H9 (cell line): ENCODE measurements at regions not wholly inside any gene's neighbourhood (a gene's known extent, or its start where the extent isn't known, plus 50 kb on each side); places are given as distances from the start of the nearest gene placed in this dataset.

Experiments
- DNase-seq: peaks from one replicate; pipeline ENCODE4 v3.0.0-alpha.2; 2017
- H2AFZ ChIP-seq: one replicate; pipeline ENCODE4 v1.6.1; 2013; ENCODE audit warnings: mild to moderate bottlenecking, low read length, control low read depth, moderate library complexity
- H2AK5ac ChIP-seq: 2 replicates; pipeline ENCODE4 v1.6.1; 2013; ENCODE audit warnings: low read length, control low read depth, mixed read lengths; ENCODE audit not compliant: insufficient read length
- H2BK120ac ChIP-seq: one replicate; pipeline ENCODE4 v1.6.1; 2013; ENCODE audit warnings: low read depth, mild to moderate bottlenecking, low read length, control low read depth, inconsistent platforms; ENCODE audit not compliant: poor library complexity, severe bottlenecking
- H2BK12ac ChIP-seq: 2 replicates; pipeline ENCODE4 v1.6.1; 2013; ENCODE audit warnings: low read length, control low read depth, mixed read lengths, low read depth; ENCODE audit not compliant: insufficient read length
- H2BK15ac ChIP-seq: 2 replicates; pipeline ENCODE4 v1.6.1; 2013; ENCODE audit warnings: low read depth, low read length, control low read depth
- H2BK20ac ChIP-seq: one replicate; pipeline ENCODE4 v1.6.1; 2013; ENCODE audit warnings: low read depth, mild to moderate bottlenecking, low read length, control low read depth, inconsistent platforms; ENCODE audit not compliant: poor library complexity, severe bottlenecking
- H2BK5ac ChIP-seq: 2 replicates; pipeline ENCODE4 v1.6.1; 2013; ENCODE audit warnings: low read length, control low read depth, mixed read lengths; ENCODE audit not compliant: insufficient read length
- H3K14ac ChIP-seq: 2 replicates; pipeline ENCODE4 v1.6.1; 2013; ENCODE audit warnings: low read length, control low read depth; ENCODE audit not compliant: insufficient read depth
- H3K18ac ChIP-seq: 2 replicates; pipeline ENCODE4 v1.6.1; 2013; ENCODE audit warnings: low read depth, mild to moderate bottlenecking, mixed read lengths, low read length, control low read depth; ENCODE audit not compliant: insufficient read length
- H3K23ac ChIP-seq: 2 replicates; pipeline ENCODE4 v1.6.1; 2013; ENCODE audit warnings: low read length, control low read depth, mixed read lengths, low read depth; ENCODE audit not compliant: insufficient read length
- H3K23me2 ChIP-seq: 2 replicates; pipeline ENCODE4 v1.6.1; 2013; ENCODE audit warnings: low read depth, mild to moderate bottlenecking, mixed read lengths, low read length, control low read depth; ENCODE audit not compliant: insufficient read length, poor library complexity, severe bottlenecking
- H3K27ac ChIP-seq: 2 replicates; pipeline ENCODE4 v1.5.1; 2013; ENCODE audit warnings: low read length, control low read depth, mixed read lengths, low read depth; ENCODE audit not compliant: insufficient read length
- H3K27me3 ChIP-seq: 2 replicates; pipeline ENCODE4 v1.6.1; 2013; ENCODE audit warnings: low read length, control low read depth, inconsistent platforms; ENCODE audit not compliant: insufficient read depth
- H3K4ac ChIP-seq: 2 replicates; pipeline ENCODE4 v1.6.1; 2013; ENCODE audit warnings: low read depth, mild to moderate bottlenecking, control low read depth, inconsistent platforms, low read length, moderate library complexity
- H3K4me1 ChIP-seq: 2 replicates; pipeline ENCODE4 v1.6.1; 2013; ENCODE audit warnings: low read length, control low read depth, inconsistent platforms; ENCODE audit not compliant: insufficient read depth
- H3K4me2 ChIP-seq: 2 replicates; pipeline ENCODE4 v1.6.1; 2013; ENCODE audit warnings: low read length, control low read depth, mixed read lengths; ENCODE audit not compliant: insufficient read length, insufficient read depth
- H3K56ac ChIP-seq: 2 replicates; pipeline ENCODE4 v1.6.1; 2013; ENCODE audit warnings: low read depth, mild to moderate bottlenecking, mixed read lengths, low read length, control low read depth; ENCODE audit not compliant: insufficient read length
- H3K79me1 ChIP-seq: 2 replicates; pipeline ENCODE4 v1.6.1; 2013; ENCODE audit warnings: low read depth, mild to moderate bottlenecking, moderate library complexity, low read length, control low read depth, inconsistent platforms; ENCODE audit not compliant: insufficient read depth, poor library complexity, severe bottlenecking
- H3K79me2 ChIP-seq: 2 replicates; pipeline ENCODE4 v1.6.1; 2013; ENCODE audit warnings: low read length, control low read depth, inconsistent platforms; ENCODE audit not compliant: insufficient read depth
- H3K9ac ChIP-seq: 2 replicates; pipeline ENCODE4 v1.6.1; 2013; ENCODE audit warnings: low read length, control low read depth, mixed read lengths; ENCODE audit not compliant: insufficient read length; ENCODE audit errors: extremely low read depth
- H3K9me3 ChIP-seq: one replicate; pipeline ENCODE4 v1.6.1; 2013; ENCODE audit warnings: low read depth, low read length, inconsistent platforms; ENCODE audit not compliant: control insufficient read depth
- H3T11ph ChIP-seq: one replicate; pipeline ENCODE4 v1.6.1; 2013; ENCODE audit warnings: mild to moderate bottlenecking, low read length, control low read depth, inconsistent platforms
- H4K20me1 ChIP-seq: one replicate; pipeline ENCODE4 v1.6.1; 2013; ENCODE audit not compliant: control insufficient read depth, insufficient read length, insufficient read depth
- H4K5ac ChIP-seq: 2 replicates; pipeline ENCODE4 v1.6.1; 2013; ENCODE audit warnings: low read depth, mild to moderate bottlenecking, mixed read lengths, low read length, control low read depth; ENCODE audit not compliant: insufficient read length
- H4K8ac ChIP-seq: replicated peaks from 2 replicates; pipeline ENCODE4 v1.6.1; 2013; ENCODE audit warnings: low read length, control low read depth, mixed read lengths, low read depth; ENCODE audit not compliant: insufficient read length
- H4K91ac ChIP-seq: 2 replicates; pipeline ENCODE4 v1.6.1; 2013; ENCODE audit warnings: low read depth, mild to moderate bottlenecking, moderate library complexity, mixed read lengths, low read length, control low read depth; ENCODE audit not compliant: insufficient read length
- H3K27ac Mint-ChIP-seq, 3 experiments: 2 replicates in 2 of 3; 3 replicates in 1 of 3; pipeline ENCODE4 v1.8.0; 2020 to 2021; ENCODE audit warnings: mixed read lengths in 3 of 3, mild to moderate bottlenecking in 1 of 3, moderate library complexity in 1 of 3
- H3K27me3 Mint-ChIP-seq: 2 replicates; pipeline ENCODE4 v1.8.0; 2021; ENCODE audit warnings: low read depth, mild to moderate bottlenecking, moderate library complexity, mixed read lengths
- H3K36me3 Mint-ChIP-seq, 3 experiments: 2 replicates in 2 of 3; 3 replicates in 1 of 3; pipeline ENCODE4 v1.8.0; 2020 to 2021; ENCODE audit warnings: low read depth in 3 of 3, mixed read lengths in 3 of 3; ENCODE audit not compliant: insufficient read depth in 1 of 3
- H3K4me1 Mint-ChIP-seq, 2 experiments: 2 replicates each; pipeline ENCODE4 v1.8.0; 2020; ENCODE audit warnings: mixed read lengths in 2 of 2
- H3K4me3 Mint-ChIP-seq, 2 experiments: 2 replicates in 1 of 2; 3 replicates in 1 of 2; pipeline ENCODE4 v1.8.0; 2020 to 2021; ENCODE audit warnings: mild to moderate bottlenecking in 2 of 2, mixed read lengths in 2 of 2, moderate library complexity in 1 of 2
- H3K9me3 Mint-ChIP-seq, 2 experiments: 2 replicates in 1 of 2; 3 replicates in 1 of 2; pipeline ENCODE4 v1.8.0; 2020; ENCODE audit warnings: mild to moderate bottlenecking in 2 of 2, mixed read lengths in 2 of 2, moderate library complexity in 1 of 2
- CTCF ChIP-seq: fragments of 200-600 bp; sonication (generic); conservative IDR thresholded peaks from 3 replicates; pipeline ENCODE4 v1.8.0; 2021; ENCODE audit warnings: antibody characterized with exemption, mild to moderate bottlenecking
- WGBS: extraction: QIAGEN DNeasy Blood & Tissue Kit; methylation state at CpG from one replicate; pipeline ENCODE4 v1.1.7; 2013; ENCODE audit warnings: missing lambda C conversion rate, low lambda C conversion rate, mixed read lengths; ENCODE audit not compliant: insufficient read length; ENCODE audit errors: extremely low coverage; 5-methylcytosine and 5-hydroxymethylcytosine counted together

GRCh38 chr9:71177901-71178300 is 56.5 kb upstream of the TRPM3 start:
- H3K23me2 ChIP-seq: no peaks in the 10 kb centered on the region
- no peak overlapping the region for H2AFZ ChIP-seq
- no peak overlapping the region for H4K8ac ChIP-seq
- DNase-seq: no peak
- no peak overlapping the region for H3K4me3 Mint-ChIP-seq
- H2BK5ac ChIP-seq: no peak overlapping the region
- H3T11ph ChIP-seq: no peak overlapping the region
- H2BK12ac ChIP-seq: no peak overlapping the region
- no peaks in the 10 kb centered on the region for H3K79me1 ChIP-seq
- H3K9me3 Mint-ChIP-seq: no peaks in the 10 kb centered on the region
- no peaks in the 10 kb centered on the region for H3K36me3 Mint-ChIP-seq
- WGBS: no CpG with 5 or more reads among the region's 3 CpGs
- H3K79me2 ChIP-seq: 0 out of 2 replicates have a peak, but pooled peaks cover 2% of the 10 kb centered on the region
- no peaks in the 10 kb centered on the region; the same call in 1 of the 2 replicates for H3K4me1 ChIP-seq
- no peaks in the 10 kb centered on the region for H3K9me3 ChIP-seq
- TF ChIP-seq CTCF: no peak
- H4K20me1 ChIP-seq: no peaks in the 10 kb centered on the region
- H3K23ac ChIP-seq: no peak overlapping the region
- no peak overlapping the region for H2BK120ac ChIP-seq
- H3K4me1 Mint-ChIP-seq: peaks cover 9 to 12% of the 10 kb centered on the region in 2 experiments
- no peak overlapping the region for H3K4ac ChIP-seq
- no peak overlapping the region for H3K27ac Mint-ChIP-seq
- H3K27me3 ChIP-seq: no peaks in the 10 kb centered on the region
- no peak overlapping the region for H3K4me2 ChIP-seq
- no peak overlapping the region for H2BK20ac ChIP-seq
- H3K18ac ChIP-seq: no peak overlapping the region
- no peak overlapping the region for H2BK15ac ChIP-seq
- no peaks in the 10 kb centered on the region for H3K27me3 Mint-ChIP-seq
- H4K91ac ChIP-seq: no peak overlapping the region
- H2AK5ac ChIP-seq: no peak overlapping the region
- no peak overlapping the region for H3K14ac ChIP-seq
- H3K56ac ChIP-seq: no peak overlapping the region
- no peak overlapping the region for H4K5ac ChIP-seq
- H3K27ac ChIP-seq: no peak overlapping the region
- no peak overlapping the region for H3K9ac ChIP-seq
